HUDEP-2 (cell line): ENCODE measurements at regions not wholly inside any gene's neighbourhood (a gene's known extent, or its start where the extent isn't known, plus 50 kb on each side); places are given as distances from the start of the nearest gene placed in this dataset.
"Not testable (repeated sequence)": the region's sequence is repeated elsewhere in the genome, so short reads cannot be mapped to it uniquely, and the experiment has no call there.

ENCODE experiments used
- DNase-seq, 76 experiments: peaks; one replicate each; lab custom pipeline; 2025; ENCODE audit not compliant: unreplicated experiment in 76 of 76; lab: John Stamatoyannopoulos, UW

DNA sequence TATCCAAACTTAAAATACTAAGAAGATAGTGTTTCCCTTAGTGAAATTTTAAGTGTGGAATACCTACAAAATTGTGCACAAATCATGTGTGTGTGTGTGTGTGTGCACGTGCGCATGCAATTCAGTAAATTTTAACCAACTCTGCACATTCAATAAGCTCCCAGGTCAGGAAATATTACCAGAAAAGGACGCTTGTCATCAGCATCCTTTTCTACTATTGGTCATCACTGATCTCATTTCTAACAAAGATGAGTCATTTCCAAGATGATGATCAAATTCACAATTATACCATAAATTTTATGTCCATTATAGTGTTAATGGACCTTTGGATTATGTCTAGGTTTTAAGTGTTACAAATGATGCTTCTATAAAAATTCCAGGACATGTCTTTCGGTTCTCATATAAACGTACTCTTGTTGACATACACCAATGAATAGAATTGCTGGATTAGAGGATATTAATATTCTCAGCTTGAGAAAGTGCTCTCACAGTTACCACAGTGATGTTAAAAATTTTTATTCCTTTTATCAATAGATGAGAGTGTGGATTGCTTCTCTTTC, 560.9 kb upstream of the AGA start:
- no peak for DNase-seq

DNA sequence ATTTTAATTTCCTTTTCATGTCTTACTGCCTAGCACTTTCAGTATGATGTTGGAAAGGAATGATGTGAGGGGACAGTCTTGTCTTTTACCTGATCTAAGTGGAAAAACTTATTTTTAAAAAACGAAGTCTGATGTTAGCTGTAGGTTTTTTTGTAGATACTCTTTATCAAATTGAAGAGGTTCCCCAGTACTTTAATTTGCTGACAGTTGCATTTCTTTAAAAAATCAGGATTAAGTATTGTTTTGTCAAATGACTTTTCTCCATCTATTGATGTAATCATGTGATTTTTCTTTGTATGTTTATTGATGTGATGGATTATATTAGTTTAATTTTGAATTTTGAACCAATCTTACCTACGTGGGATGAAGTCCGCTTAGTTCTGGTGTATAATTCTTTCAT, 568.4 kb upstream of the AGA start:
- DNase-seq = no peak

- DNase-seq = not testable (repeated sequence)
Observed at GRCh38 chr4:178015046-178015445, 572.8 kb upstream of the AGA start.

GRCh38 chr4:178026999-178027398, 584.8 kb upstream of the AGA start:
- DNase-seq = no peak

- DNase-seq = no peak
Observed at GRCh38 chr4:178027796-178028195, 585.6 kb upstream of the AGA start.

GRCh38 chr4:178028481-178028880, 586.2 kb upstream of the AGA start:
- no peak for DNase-seq

DNA sequence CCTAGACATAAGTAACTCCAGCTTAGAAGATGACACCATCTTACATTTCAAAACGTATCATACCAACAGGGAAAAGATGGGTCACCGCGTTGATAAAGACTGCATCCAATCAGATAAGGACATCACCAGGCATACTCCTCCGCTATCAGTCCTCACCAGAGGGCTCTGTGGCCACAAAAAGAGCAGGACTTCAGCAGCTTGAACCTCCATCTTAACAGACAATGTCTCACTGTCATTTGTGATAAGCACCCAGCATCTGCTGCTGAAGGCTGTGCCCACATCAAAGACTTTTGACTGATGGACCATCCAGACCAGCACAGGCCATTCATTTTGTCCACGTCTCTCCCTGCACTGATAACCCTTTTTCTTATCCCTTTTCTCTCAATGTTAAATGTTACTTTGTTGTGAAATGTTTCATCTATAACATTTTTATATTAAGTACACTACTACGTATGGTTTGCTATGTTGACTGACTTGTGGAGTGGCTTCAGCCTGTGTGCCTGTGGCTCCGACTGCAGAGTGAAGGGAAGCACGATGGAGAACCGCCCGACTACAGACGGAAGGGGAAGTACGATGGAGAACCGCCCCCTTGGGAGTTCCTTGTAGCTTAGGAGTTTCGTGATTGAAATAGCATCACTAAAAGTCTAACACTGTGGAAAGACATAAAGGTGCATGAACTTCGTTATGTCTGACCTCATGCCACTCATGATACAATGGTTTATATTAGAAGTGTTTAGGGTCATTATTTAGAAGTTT, 595.4 kb upstream of the AGA start:
- peak in 73 of 76 experiments; percentile 4 to 94 (median 73) for DNase-seq

- no peak for DNase-seq
Observed at GRCh38 chr4:178056996-178057395, 614.8 kb upstream of the AGA start.

DNA sequence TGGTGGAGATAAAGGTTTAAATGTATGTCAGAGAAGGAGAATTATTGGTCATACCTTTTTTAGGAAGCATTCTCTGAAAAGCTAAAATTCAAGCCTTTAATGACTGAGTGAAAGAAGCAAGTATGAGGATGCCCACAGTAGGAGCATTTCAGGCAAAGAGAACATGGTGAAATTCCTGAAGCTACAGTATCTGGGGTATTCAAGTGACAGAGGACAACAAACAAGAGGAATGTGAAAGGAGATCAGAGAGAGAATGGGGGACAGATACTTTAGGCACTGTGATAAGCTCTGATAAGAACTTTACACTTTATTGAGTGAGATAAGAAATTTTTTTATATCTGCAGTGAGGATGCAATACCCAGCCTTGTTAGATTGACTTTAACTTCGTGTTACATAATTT, 621.3 kb upstream of the AGA start:
- no peak for DNase-seq

DNA sequence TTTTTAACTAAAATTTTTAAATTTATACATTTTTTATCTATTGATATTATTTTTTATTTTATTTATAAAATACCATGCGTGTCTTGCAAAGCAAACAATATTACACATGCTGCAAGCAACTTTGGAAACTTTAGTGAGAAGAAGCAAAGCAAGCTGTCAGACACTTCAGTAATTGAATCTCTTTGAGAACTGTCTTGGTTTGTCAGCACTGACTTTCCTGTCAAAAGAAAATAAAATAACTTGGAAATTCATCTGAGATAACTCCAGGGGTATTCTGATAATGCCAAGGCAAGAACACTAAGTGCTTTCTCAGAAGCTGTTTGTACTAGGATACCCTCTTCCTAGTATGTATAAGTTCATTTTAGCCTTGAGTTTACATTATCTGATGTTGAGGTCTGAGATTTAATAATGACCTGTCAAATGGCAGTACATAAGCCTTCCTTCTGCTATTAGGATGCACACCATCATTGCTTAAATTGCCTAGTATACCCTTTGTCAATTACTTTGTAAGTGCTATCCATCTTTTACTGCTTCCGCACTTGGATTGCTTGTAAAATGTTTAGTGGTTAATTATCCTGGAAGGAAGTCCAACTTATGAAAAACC, 624.2 kb upstream of the AGA start:
- DNase-seq = no peak

GRCh38 chr4:178068136-178068535, 625.9 kb upstream of the AGA start:
- DNase-seq = no peak

DNA sequence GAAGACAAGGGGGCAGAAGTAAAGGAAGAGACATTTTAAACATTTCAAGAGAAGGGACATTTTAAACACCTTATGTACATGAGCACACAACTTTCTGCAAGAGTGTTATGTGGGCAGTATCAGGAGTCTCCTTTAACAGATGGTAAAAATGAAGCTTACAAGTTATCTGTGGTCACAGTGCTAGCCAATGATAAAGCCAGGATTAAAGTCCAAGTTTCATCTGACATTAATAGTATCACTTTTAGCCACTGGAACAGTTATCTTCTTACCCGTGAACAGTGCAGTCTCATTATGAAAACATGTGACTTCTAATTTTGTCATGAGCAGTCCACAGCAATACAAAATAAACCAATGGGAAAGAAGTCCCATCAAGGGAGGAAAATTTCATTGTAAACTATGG, 627.9 kb upstream of the AGA start:
- peak in 2 of 76 experiments; percentile 1 to 23 for DNase-seq

GRCh38 chr4:178080312-178080711, 638.1 kb upstream of the AGA start:
- no peak for DNase-seq

DNA sequence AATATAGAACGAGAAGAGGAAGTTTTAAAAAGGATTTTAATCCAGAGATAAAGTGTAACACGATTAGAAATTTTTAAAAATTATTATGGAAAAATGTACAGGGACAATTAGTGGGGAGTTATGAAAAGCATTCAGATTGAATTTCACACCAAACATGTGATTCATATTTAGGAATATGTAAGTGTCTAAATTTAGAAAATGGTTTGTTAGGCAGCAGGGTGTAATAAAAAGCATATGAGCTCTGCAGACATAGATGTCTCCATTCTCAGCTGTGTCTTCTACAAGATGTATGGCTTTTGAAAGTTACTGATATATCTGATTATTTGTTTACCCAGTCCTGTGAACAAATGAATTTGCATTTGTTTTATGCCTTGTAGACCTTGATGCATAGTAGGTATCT, 638.9 kb upstream of the AGA start:
- DNase-seq = no peak

- no peak for DNase-seq
Observed at GRCh38 chr4:178081896-178082295, 639.7 kb upstream of the AGA start.

- DNase-seq = no peak
Observed at GRCh38 chr4:178082906-178083305, 640.7 kb upstream of the AGA start.

DNA sequence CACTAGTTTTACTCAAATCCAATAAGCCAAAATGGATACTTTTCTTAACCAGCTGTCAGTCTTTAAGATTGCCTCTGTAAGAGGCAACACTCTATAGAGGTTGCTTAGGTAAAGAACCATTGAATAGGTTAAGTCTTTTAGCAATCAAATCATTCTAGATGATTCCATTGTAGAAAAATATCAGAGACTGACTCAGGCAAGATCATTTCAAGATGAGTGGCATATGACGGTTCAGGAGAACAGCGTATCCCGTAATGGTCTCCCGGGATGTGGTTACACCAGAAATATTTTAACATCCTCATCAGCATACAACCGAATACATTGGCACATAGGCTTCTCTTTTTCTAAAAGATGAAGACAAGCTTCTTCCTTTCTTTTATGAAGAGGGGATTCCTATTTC, 641.7 kb upstream of the AGA start:
- DNase-seq = no peak

- DNase-seq = peak in 3 of 76 experiments; percentile 0
Observed at GRCh38 chr4:178086320-178086719, 644.1 kb upstream of the AGA start.

DNA sequence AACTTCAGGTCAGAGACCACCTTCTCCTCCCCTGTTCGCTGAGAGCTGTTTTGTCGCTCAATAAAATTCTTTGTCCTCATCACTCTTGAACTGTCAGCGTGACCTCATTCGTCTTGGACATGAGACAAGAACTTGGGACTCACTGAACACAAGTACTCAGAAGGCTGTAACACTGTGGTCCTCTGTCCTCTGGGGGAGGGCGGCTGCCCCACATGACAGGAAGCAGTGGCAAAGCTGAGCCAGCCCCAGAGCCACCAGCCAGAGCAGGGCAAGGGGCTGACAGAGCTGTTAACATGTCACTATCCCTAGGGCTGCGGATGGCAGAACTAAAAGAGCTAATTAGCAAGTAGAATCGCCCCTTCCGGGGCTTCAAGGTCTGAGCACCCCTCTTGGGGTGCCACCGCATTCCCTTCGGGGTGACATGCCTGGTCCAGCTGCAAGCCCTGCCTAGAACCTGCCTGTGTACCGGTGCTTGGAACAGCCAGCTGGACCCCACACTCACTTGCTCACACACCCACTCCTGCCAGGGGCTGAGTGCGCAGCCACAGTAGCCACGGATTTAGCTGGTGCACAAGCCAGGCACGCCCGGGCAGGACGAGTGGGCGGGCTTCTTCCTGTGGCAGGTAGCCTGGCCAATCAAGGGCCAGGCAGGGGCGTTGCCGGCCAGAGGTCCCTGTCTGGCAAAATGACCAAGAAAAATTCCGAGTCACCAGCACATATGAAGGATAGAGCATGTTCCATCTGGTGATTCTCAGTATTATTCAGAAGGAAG, 648.6 kb upstream of the AGA start:
- no peak for DNase-seq

DNA sequence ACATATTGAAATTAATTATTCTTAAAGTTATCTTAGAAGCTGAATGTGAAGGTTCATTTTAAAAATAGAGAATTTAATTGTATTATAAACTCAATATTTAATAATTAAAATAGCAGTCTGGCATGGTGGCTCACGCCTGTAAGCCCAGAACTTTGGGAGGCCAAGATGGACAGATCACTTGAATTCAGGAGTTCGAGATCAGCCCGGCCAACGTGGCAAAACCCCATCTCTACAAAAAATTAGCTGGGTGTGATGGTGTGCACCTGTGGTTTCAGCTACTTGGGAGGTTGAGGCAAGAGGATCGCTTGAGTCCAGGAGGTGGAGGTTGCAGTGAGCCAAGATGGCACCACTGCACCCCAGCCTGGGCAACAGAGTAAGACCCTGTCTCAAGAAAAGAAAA, 659.9 kb upstream of the AGA start:
- no peak for DNase-seq

DNA sequence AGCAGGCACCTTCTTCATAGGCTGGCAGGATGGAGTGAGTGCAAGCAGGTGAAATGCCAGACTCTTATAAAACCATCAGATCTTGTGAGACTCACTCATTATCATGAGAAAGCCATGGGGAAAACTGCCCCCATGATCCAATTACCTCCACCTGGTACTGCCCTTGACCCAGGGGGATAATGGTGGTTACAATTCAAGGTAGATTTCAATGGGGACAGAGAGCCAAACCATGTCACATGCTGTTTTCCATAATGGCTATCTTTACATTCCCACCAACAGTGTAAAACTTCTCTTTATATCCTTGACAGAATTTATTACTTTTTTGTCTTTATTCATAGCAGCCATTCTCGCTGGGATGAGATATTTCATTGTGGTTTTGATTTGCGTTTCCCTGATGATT, 663.0 kb upstream of the AGA start:
- no peak for DNase-seq
